ENCODE measurements at regions not wholly inside any gene's neighbourhood (a gene's known extent, or its start where the extent isn't known, plus 50 kb on each side); places are given as distances from the start of the nearest gene placed in this dataset.

DNA sequence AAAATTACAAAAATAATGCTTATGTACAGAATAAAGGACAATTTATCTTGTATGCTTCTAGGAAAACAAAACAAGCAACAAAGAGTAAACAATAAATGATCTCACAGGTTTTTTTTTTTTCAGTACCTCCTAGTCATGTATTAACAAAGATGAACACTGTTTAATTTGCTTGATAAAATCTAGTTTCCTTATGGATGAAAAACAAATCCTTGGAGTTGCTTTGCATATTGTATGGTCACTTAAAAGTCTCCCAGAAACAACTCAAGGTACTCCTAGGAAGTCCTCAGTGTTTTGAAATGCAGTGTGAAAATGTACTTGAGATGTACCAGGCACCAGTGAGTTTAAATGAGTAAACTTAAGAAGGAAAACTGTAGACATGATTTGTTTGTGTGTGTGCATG, 686.0 kb upstream of the BRINP3 start (continued):
- TF ChIP-seq, protein P1, sequence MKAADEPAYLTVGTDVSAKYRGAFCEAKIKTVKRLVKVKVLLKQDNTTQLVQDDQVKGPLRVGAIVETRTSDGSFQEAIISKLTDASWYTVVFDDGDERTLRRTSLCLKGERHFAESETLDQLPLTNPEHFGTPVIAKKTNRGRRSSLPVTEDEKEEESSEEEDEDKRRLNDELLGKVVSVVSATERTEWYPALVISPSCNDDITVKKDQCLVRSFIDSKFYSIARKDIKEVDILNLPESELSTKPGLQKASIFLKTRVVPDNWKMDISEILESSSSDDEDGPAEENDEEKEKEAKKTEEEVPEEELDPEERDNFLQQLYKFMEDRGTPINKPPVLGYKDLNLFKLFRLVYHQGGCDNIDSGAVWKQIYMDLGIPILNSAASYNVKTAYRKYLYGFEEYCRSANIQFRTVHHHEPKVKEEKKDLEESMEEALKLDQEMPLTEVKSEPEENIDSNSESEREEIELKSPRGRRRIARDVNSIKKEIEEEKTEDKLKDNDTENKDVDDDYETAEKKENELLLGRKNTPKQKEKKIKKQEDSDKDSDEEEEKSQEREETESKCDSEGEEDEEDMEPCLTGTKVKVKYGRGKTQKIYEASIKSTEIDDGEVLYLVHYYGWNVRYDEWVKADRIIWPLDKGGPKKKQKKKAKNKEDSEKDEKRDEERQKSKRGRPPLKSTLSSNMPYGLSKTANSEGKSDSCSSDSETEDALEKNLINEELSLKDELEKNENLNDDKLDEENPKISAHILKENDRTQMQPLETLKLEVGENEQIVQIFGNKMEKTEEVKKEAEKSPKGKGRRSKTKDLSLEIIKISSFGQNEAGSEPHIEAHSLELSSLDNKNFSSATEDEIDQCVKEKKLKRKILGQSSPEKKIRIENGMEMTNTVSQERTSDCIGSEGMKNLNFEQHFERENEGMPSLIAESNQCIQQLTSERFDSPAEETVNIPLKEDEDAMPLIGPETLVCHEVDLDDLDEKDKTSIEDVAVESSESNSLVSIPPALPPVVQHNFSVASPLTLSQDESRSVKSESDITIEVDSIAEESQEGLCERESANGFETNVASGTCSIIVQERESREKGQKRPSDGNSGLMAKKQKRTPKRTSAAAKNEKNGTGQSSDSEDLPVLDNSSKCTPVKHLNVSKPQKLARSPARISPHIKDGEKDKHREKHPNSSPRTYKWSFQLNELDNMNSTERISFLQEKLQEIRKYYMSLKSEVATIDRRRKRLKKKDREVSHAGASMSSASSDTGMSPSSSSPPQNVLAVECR (CRISPR knock-in tag; IDR thresholded peaks at IDR 0.05; ENCODE audit: borderline replicate concordance), result no peak
- TF ChIP-seq FOXA3 (CRISPR knock-in tag; IDR thresholded peaks at IDR 0.05), result no peak

DNA sequence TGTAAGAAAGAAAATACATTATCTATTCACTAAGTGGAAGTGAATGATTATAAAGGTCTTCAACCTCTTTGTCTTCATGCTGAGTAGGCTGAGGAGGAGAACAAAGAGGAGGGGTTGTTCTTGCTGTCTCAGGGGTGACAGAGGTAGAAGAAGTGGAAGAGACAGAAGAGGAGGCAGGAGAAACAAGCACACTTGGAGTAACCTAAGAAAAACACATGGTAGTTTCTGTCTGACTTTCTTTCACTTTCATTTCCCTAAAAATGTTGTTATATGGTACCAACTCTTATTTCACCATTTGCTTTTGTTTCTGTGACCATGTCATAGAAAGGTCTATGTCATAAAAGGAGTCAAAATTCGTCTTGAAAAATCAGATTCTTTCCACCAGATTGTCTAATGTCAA, 696.6 kb upstream of the BRINP3 start:
- FAIRE-seq (no peak), DNase-seq (ENCODE audit: low spot score) (no peak), ATAC-seq (no peak)
- Histone ChIP-seq H3K4me3 (replicated peaks in 1 of 3; ENCODE audit: insufficient read depth in 1 of 3, low read depth in 2 of 3, low read length in 3 of 3) (no peak overlapping the region), H3K27ac (ENCODE audit: extremely low read length, insufficient read depth, low read length) (no peak overlapping the region), H3K4me2 (ENCODE audit: low read depth, low read length) (no peak overlapping the region), H3K4me1 (ENCODE audit: insufficient read depth, low read length) (no peaks in the 10 kb centered on the region), H3K36me3 (replicated peaks in 1 of 2; ENCODE audit: control insufficient read depth in 1 of 2, insufficient read depth in 2 of 2, low read length in 2 of 2) (no peaks in the 10 kb centered on the region), H3K27me3 (ENCODE audit: control insufficient read depth in 1 of 2, insufficient read depth in 2 of 2, low read length in 2 of 2) (no peaks in the 10 kb centered on the region), H2AFZ (ENCODE audit: low read length) (no peak overlapping the region), H4K20me1 (ENCODE audit: insufficient read depth, low read length) (no peaks in the 10 kb centered on the region), H3K9ac (ENCODE audit: insufficient read depth, low read depth, low read length) (no peak overlapping the region), H3K9me3 (ENCODE audit: low read length) (no peaks in the 10 kb centered on the region), H3K79me2 (ENCODE audit: insufficient read depth, low read length) (no peaks in the 10 kb centered on the region)
- CTCF ChIA-PET (ENCODE audit: low intra/inter-chr PET ratio, low total read pairs), result no interaction called here
- in situ Hi-C loops (cut with HindIII; ENCODE audit: extremely low pct_ligation_motif_present, low pct_unique_long_range_greater_than_20kb), result no loop called here
- 3% methylated on average over 1 of the region's 1 CpG for WGBS (ENCODE audit: low lambda C conversion rate)
- intact Hi-C loops (cut with micrococcal nuclease; ENCODE audit: unreplicated experiment), result no loop called here
- POLR2A ChIA-PET, result no interaction called here
- no TSS peak for BruUV-seq (replicated peaks)
- TF ChIP-seq ZNF724P (CRISPR knock-in tag; IDR thresholded peaks at IDR 0.05; ENCODE audit: borderline replicate concordance) (no peak), ZNF557 (CRISPR knock-in tag; IDR thresholded peaks at IDR 0.05) (no peak), SOX5 (CRISPR knock-in tag; IDR thresholded peaks at IDR 0.05; ENCODE audit: borderline replicate concordance) (no peak), GTF2F1 (IDR thresholded peaks at IDR 0.05; ENCODE audit: low read length) (no peak), THYN1 (CRISPR knock-in tag; IDR thresholded peaks at IDR 0.05; ENCODE audit: borderline replicate concordance, low read depth) (no peak), ZNF530 (CRISPR knock-in tag; IDR thresholded peaks at IDR 0.05; ENCODE audit: low read depth) (no peak), YEATS2 (CRISPR knock-in tag; IDR thresholded peaks at IDR 0.05; ENCODE audit: borderline replicate concordance) (no peak), RNF2 (conservative IDR thresholded peaks at IDR 0.05; ENCODE audit: low read depth) (no peak), ZNF484 (CRISPR knock-in tag; IDR thresholded peaks at IDR 0.05; ENCODE audit: borderline replicate concordance, low read depth) (no peak), NFE2L1 (CRISPR knock-in tag; IDR thresholded peaks at IDR 0.05; ENCODE audit: borderline replicate concordance) (no peak), ZNF30 (CRISPR knock-in tag; IDR thresholded peaks at IDR 0.05) (no peak)
- TF ChIP-seq, protein P2, sequence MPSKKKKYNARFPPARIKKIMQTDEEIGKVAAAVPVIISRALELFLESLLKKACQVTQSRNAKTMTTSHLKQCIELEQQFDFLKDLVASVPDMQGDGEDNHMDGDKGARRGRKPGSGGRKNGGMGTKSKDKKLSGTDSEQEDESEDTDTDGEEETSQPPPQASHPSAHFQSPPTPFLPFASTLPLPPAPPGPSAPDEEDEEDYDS (CRISPR knock-in tag; IDR thresholded peaks at IDR 0.05), result no peak
- TF ChIP-seq, protein P3, sequence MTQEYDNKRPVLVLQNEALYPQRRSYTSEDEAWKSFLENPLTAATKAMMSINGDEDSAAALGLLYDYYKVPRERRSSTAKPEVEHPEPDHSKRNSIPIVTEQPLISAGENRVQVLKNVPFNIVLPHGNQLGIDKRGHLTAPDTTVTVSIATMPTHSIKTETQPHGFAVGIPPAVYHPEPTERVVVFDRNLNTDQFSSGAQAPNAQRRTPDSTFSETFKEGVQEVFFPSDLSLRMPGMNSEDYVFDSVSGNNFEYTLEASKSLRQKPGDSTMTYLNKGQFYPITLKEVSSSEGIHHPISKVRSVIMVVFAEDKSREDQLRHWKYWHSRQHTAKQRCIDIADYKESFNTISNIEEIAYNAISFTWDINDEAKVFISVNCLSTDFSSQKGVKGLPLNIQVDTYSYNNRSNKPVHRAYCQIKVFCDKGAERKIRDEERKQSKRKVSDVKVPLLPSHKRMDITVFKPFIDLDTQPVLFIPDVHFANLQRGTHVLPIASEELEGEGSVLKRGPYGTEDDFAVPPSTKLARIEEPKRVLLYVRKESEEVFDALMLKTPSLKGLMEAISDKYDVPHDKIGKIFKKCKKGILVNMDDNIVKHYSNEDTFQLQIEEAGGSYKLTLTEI (CRISPR knock-in tag; conservative IDR thresholded peaks at IDR 0.05), result no peak
- TF ChIP-seq, protein P4, sequence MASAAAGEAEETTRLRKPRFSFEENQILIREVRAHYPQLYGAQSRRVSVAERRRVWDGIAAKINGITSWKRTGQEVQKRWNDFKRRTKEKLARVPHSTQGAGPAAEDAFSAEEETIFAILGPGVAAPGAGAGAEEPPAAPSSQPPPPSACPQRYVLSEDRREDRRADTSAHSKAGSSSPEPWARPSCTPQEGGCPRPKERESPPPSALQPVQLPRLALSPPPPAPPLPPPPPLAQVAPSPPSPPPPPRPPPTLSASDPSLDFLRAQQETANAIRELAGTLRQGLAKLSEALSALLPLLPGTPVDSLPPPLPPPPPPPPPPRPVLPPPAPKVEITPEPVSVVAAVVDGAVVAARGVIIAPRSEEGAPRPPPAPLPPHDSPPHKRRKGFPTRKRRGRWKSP (CRISPR knock-in tag; IDR thresholded peaks at IDR 0.05), result no peak

Measured in HepG2 (cell line).